Caco-2 (cell line): ENCODE measurements at regions not wholly inside any gene's neighbourhood (a gene's known extent, or its start where the extent isn't known, plus 50 kb on each side); places are given as distances from the start of the nearest gene placed in this dataset.
"Not testable (repeated sequence)": the region's sequence is repeated elsewhere in the genome, so short reads cannot be mapped to it uniquely, and the experiment has no call there.

Experiments
- BruUV-seq: library from RNA; stranded (reverse); fragments of 400-500 nt; replicated peaks from 2 replicates; lab custom pipeline; 2021; lab: Mats Ljungman, UMichigan
- CTCF ChIA-PET: fragments of 300-600 bp; sonication (Branson Sonifier 250); formaldehyde crosslinking; loops from one replicate; lab custom pipeline; 2022; ENCODE audit warnings: antibody characterized with exemption; lab: Charles Lee
- POLR2A ChIA-PET: fragments of 300-600 bp; sonication (Branson Sonifier 250); formaldehyde crosslinking; loops from one replicate; lab custom pipeline; 2022; ENCODE audit warnings: antibody characterized with exemption; lab: Charles Lee
- DNase-seq, 2 experiments: peaks; one replicate each; pipeline versions ENCODE4 v3.0.0 to v3.0.0-alpha.2; 2020 to 2022
- H3K27me3 ChIP-seq: replicated peaks from 2 replicates; pipeline ENCODE4 v1.6.0; 2011; ENCODE audit warnings: low read length; ENCODE audit not compliant: control insufficient read depth, insufficient read depth
- H3K36me3 ChIP-seq: 2 replicates; pipeline ENCODE4 v1.5.1; 2011; ENCODE audit warnings: low read length; ENCODE audit not compliant: control insufficient read depth, insufficient read depth
- H3K4me1 ChIP-seq: fragments of 250-450 bp; sonication (Bioruptor Pico); 2 replicates; pipeline ENCODE4 v1.5.1; 2020; ENCODE audit warnings: mild to moderate bottlenecking
- H3K4me3 ChIP-seq: 2 replicates; pipeline ENCODE4 v1.5.1; 2011; ENCODE audit warnings: low read depth, mild to moderate bottlenecking, control low read depth, low read length
- H3K9me3 ChIP-seq: fragments of 250-450 bp; sonication (Bioruptor Pico); 2 replicates; pipeline ENCODE4 v1.5.1; 2020; ENCODE audit warnings: mild to moderate bottlenecking, moderate library complexity
- H3K27ac Mint-ChIP-seq: one replicate; pipeline ENCODE4 v1.8.0; 2022; ENCODE audit warnings: mixed read lengths; ENCODE audit not compliant: unreplicated experiment
- H3K27me3 Mint-ChIP-seq: one replicate; pipeline ENCODE4 v1.8.0; 2022; ENCODE audit warnings: mixed read lengths; ENCODE audit not compliant: insufficient read depth, unreplicated experiment
- H3K36me3 Mint-ChIP-seq: one replicate; pipeline ENCODE4 v1.8.0; 2022; ENCODE audit warnings: mild to moderate bottlenecking, mixed read lengths; ENCODE audit not compliant: insufficient read depth, unreplicated experiment
- H3K4me1 Mint-ChIP-seq: one replicate; pipeline ENCODE4 v1.8.0; 2022; ENCODE audit warnings: low read depth, mixed read lengths; ENCODE audit not compliant: unreplicated experiment
- H3K4me3 Mint-ChIP-seq: one replicate; pipeline ENCODE4 v1.8.0; 2022; ENCODE audit warnings: mild to moderate bottlenecking, moderate library complexity, mixed read lengths; ENCODE audit not compliant: unreplicated experiment
- H3K9me3 Mint-ChIP-seq: one replicate; pipeline ENCODE4 v1.8.0; 2022; ENCODE audit warnings: mixed read lengths; ENCODE audit not compliant: unreplicated experiment
- CTCF ChIP-seq, 2 experiments: fragments of 200-600 bp in 1 of 2; IDR thresholded peaks; 1 replicate in 1 of 2; 2 replicates in 1 of 2; pipeline versions ENCODE4 v1.5.1 to v1.8.0; 2011 to 2022; ENCODE audit warnings: antibody characterized with exemption in 1 of 2, control low read depth in 1 of 2, inconsistent platforms in 1 of 2, low read depth in 1 of 2, low read length in 1 of 2, mild to moderate bottlenecking in 1 of 2, moderate library complexity in 1 of 2; ENCODE audit not compliant: insufficient read depth in 1 of 2, severe bottlenecking in 1 of 2, unreplicated experiment in 1 of 2
- intact Hi-C: fragments of 100-400 bp; cut with micrococcal nuclease; formaldehyde crosslinking; loops from one replicate; pipeline ENCODE4 v1.10.0; 2022; ENCODE audit not compliant: unreplicated experiment

- intact Hi-C loops = no loop called here
- no peak overlapping the region for H3K27ac Mint-ChIP-seq
- ChIA-PET CTCF (interaction anchor here (1.3 kb wide), 1 partner anchor 32 kb away, joined by 3 read pairs; no protein-coding TSS in a partner anchor), POLR2A (no interaction called here)
- H3K4me1 Mint-ChIP-seq = peaks cover 22% of the 10 kb centered on the region
- H3K4me3 Mint-ChIP-seq = no peak overlapping the region
- H3K27me3 ChIP-seq = no peaks in the 10 kb centered on the region
- peaks cover 13% of the 10 kb centered on the region for H3K9me3 ChIP-seq
- H3K36me3 ChIP-seq = no peaks in the 10 kb centered on the region
- no peak for DNase-seq
- TF ChIP-seq CTCF (IDR thresholded peaks at IDR 0.05; ENCODE audit: insufficient read depth in 1 of 2, low read depth in 1 of 2, low read length in 1 of 2, severe bottlenecking in 1 of 2, unreplicated experiment in 1 of 2) = no peak
- H3K36me3 Mint-ChIP-seq = no peaks in the 10 kb centered on the region
- peaks cover 23% of the 10 kb centered on the region for H3K9me3 Mint-ChIP-seq
- no TSS peak for BruUV-seq
- peaks cover 23% of the 10 kb centered on the region for H3K4me1 ChIP-seq
- H3K27me3 Mint-ChIP-seq = no peaks in the 10 kb centered on the region
- H3K4me3 ChIP-seq = no peak overlapping the region
Observed at GRCh38 chr4:137852326-137852725, 320.0 kb upstream of the PCDH18 start.

- BruUV-seq = no TSS peak
- TF ChIP-seq CTCF (IDR thresholded peaks at IDR 0.05; ENCODE audit: insufficient read depth in 1 of 2, low read depth in 1 of 2, low read length in 1 of 2, severe bottlenecking in 1 of 2, unreplicated experiment in 1 of 2) = no peak
- CTCF ChIA-PET = no interaction called here
Observed at GRCh38 chr4:137851435-137851834, 319.1 kb upstream of the PCDH18 start.

GRCh38 chr4:137827945-137828344 is 295.7 kb upstream of the PCDH18 start:
- BruUV-seq, POLR2A ChIA-PET, H3K4me3 ChIP-seq, H3K27ac Mint-ChIP-seq, H3K4me3 Mint-ChIP-seq, H3K27me3 Mint-ChIP-seq, H3K36me3 ChIP-seq, H3K36me3 Mint-ChIP-seq, H3K4me1 Mint-ChIP-seq, H3K27me3 ChIP-seq, CTCF ChIA-PET, DNase-seq, H3K9me3 ChIP-seq, H3K4me1 ChIP-seq: not testable (repeated sequence)
- peaks cover 17% of the 10 kb centered on the region for H3K9me3 Mint-ChIP-seq
- intact Hi-C loops = loop anchor here (10.0 kb wide), 1 partner anchor 1107 kb away; no protein-coding TSS in a partner anchor

More at GRCh38 chr4:137851435-137851834, 319.1 kb upstream of the PCDH18 start:
- no peaks in the 10 kb centered on the region for H3K27me3 Mint-ChIP-seq
- no peak for DNase-seq
- peaks cover 13% of the 10 kb centered on the region for H3K9me3 ChIP-seq
- POLR2A ChIA-PET = no interaction called here
- no peaks in the 10 kb centered on the region for H3K36me3 Mint-ChIP-seq
- H3K27ac Mint-ChIP-seq = no peak overlapping the region
- no peaks in the 10 kb centered on the region for H3K36me3 ChIP-seq
- no peak overlapping the region for H3K4me3 Mint-ChIP-seq
- intact Hi-C loops = no loop called here
- H3K4me3 ChIP-seq = no peak overlapping the region
- H3K4me1 ChIP-seq = peaks cover 32% of the 10 kb centered on the region
- H3K9me3 Mint-ChIP-seq = peaks cover 32% of the 10 kb centered on the region
- H3K4me1 Mint-ChIP-seq = peaks cover 23% of the 10 kb centered on the region
- no peaks in the 10 kb centered on the region for H3K27me3 ChIP-seq
